ENCODE measurements at regions not wholly inside any gene's neighbourhood (a gene's known extent, or its start where the extent isn't known, plus 50 kb on each side); places are given as distances from the start of the nearest gene placed in this dataset.

DNA sequence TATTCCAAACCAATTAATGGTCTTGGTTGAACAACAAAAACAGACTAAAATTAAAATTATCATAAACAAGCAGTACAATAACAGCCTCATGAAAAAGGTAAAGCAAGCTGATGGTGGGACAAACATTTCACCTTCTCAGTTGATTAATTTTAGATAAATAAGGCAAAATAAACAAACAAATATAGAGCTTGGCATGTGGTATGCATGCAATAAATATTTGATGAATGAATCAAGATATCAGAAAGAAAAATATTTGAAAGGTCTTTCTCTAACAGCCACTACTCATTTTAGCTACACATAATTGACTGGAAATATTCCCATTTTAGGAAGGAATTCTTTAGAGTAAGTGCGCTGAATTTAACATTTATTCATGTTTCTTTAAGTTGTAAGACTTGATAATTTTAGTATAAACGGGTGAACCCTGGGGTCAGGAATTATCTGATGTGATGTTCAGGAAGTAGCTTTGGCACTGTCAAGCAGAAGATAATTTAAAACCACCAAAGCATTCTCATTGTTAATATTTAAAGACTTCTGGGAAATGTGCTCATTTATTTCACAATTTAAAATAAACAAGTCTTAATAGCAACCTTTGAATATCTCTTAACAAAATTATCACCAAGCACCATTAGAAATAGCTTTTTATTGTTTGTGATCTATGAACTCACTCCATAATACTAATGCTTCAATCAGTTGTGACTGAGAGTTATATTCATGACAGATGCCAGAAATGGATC, 372.3 kb upstream of the TGFBR2 start:
- Histone ChIP-seq H3K79me1 (replicated peaks; ENCODE audit: low read length, poor library complexity, severe bottlenecking) (no peaks in the 10 kb centered on the region), H2AFZ (ENCODE audit: low read depth, low read length) (no peak overlapping the region), H3K4me1 (ENCODE audit: control insufficient read depth, insufficient read depth, low read depth, low read length) (no peaks in the 10 kb centered on the region), H3K23ac (ENCODE audit: low read length in 2 of 2) (no peak overlapping the region), H2BK15ac (ENCODE audit: low read depth, poor library complexity, severe bottlenecking) (no peak overlapping the region), H3K4me2 (ENCODE audit: low read length, poor library complexity, severe bottlenecking) (no peak overlapping the region), H4K91ac (ENCODE audit: low read length) (no peak overlapping the region), H2BK5ac (ENCODE audit: low read depth, low read length, poor library complexity, severe bottlenecking) (no peak overlapping the region), H3K9ac (ENCODE audit: low read length) (no peak overlapping the region), H3K36me3 (ENCODE audit: control insufficient read depth in 1 of 2, insufficient read depth in 2 of 2, low read depth in 1 of 2, low read length in 2 of 2) (no peaks in the 10 kb centered on the region), H3K9me3 (ENCODE audit: control insufficient read depth, low read length) (peaks cover 9% of the 10 kb centered on the region), H2AK5ac (ENCODE audit: low read length, severe bottlenecking) (no peak overlapping the region), H2BK120ac (ENCODE audit: low read depth, low read length) (no peak overlapping the region), H3K4me3 (ENCODE audit: insufficient read depth in 1 of 2, low read depth in 1 of 2, low read length in 2 of 2) (no peak overlapping the region), H4K8ac (ENCODE audit: low read length) (no peak overlapping the region), H3K4ac (ENCODE audit: low read depth in 1 of 2, low read length in 2 of 2) (no peak overlapping the region), H3K14ac (ENCODE audit: low read length in 2 of 2) (no peak overlapping the region), H3K27me3 (ENCODE audit: control insufficient read depth in 1 of 2, insufficient read depth in 1 of 2, low read length in 2 of 2) (no peaks in the 10 kb centered on the region), H3K27ac (ENCODE audit: low read length, poor library complexity, severe bottlenecking) (no peak overlapping the region), H3K18ac (ENCODE audit: low read depth in 1 of 2, low read length in 2 of 2) (no peak overlapping the region), H2BK12ac (ENCODE audit: low read length in 2 of 2) (no peak overlapping the region)
- DNase-seq: no peak
- WGBS: 58% methylated on average over 2 of the region's 2 CpGs

GRCh38 chr3:30236011-30236410, 370.4 kb upstream of the TGFBR2 start:
- WGBS: no CpG with 5 or more reads among the region's 3 CpGs
- Histone ChIP-seq H3K4me2 (ENCODE audit: low read length, poor library complexity, severe bottlenecking) (no peak overlapping the region), H4K8ac (ENCODE audit: low read length) (no peak overlapping the region), H3K23ac (ENCODE audit: low read length in 2 of 2) (no peak overlapping the region), H3K14ac (ENCODE audit: low read length in 2 of 2) (no peak overlapping the region), H2BK120ac (ENCODE audit: low read depth, low read length) (no peak overlapping the region), H3K9me3 (ENCODE audit: control insufficient read depth, low read length) (peaks cover 9% of the 10 kb centered on the region), H3K4ac (ENCODE audit: low read depth in 1 of 2, low read length in 2 of 2) (no peak overlapping the region), H3K4me3 (ENCODE audit: insufficient read depth in 1 of 2, low read depth in 1 of 2, low read length in 2 of 2) (no peak overlapping the region), H2BK15ac (ENCODE audit: low read depth, poor library complexity, severe bottlenecking) (no peak overlapping the region), H2BK12ac (ENCODE audit: low read length in 2 of 2) (no peak overlapping the region), H2BK5ac (ENCODE audit: low read depth, low read length, poor library complexity, severe bottlenecking) (no peak overlapping the region), H3K4me1 (ENCODE audit: control insufficient read depth, insufficient read depth, low read depth, low read length) (no peaks in the 10 kb centered on the region), H3K9ac (ENCODE audit: low read length) (no peak overlapping the region), H4K91ac (ENCODE audit: low read length) (no peak overlapping the region), H2AFZ (ENCODE audit: low read depth, low read length) (no peak overlapping the region), H3K18ac (ENCODE audit: low read depth in 1 of 2, low read length in 2 of 2) (no peak overlapping the region), H3K27ac (ENCODE audit: low read length, poor library complexity, severe bottlenecking) (no peak overlapping the region), H3K79me1 (replicated peaks; ENCODE audit: low read length, poor library complexity, severe bottlenecking) (no peaks in the 10 kb centered on the region), H2AK5ac (ENCODE audit: low read length, severe bottlenecking) (no peak overlapping the region), H3K36me3 (ENCODE audit: control insufficient read depth in 1 of 2, insufficient read depth in 2 of 2, low read depth in 1 of 2, low read length in 2 of 2) (no peaks in the 10 kb centered on the region), H3K27me3 (ENCODE audit: control insufficient read depth in 1 of 2, insufficient read depth in 1 of 2, low read length in 2 of 2) (no peaks in the 10 kb centered on the region)
- no peak for DNase-seq

- Histone ChIP-seq H3K4ac (ENCODE audit: low read depth in 1 of 2, low read length in 2 of 2) (no peak overlapping the region), H4K91ac (ENCODE audit: low read length) (no peak overlapping the region), H3K23ac (ENCODE audit: low read length in 2 of 2) (no peak overlapping the region), H2BK12ac (ENCODE audit: low read length in 2 of 2) (peak overlapping the region in 1 of 2 experiments; percentile 39), H3K9ac (ENCODE audit: low read length) (no peak overlapping the region), H3K27me3 (ENCODE audit: control insufficient read depth in 1 of 2, insufficient read depth in 1 of 2, low read length in 2 of 2) (no peaks in the 10 kb centered on the region), H3K27ac (ENCODE audit: low read length, poor library complexity, severe bottlenecking) (no peak overlapping the region), H3K36me3 (ENCODE audit: control insufficient read depth in 1 of 2, insufficient read depth in 2 of 2, low read depth in 1 of 2, low read length in 2 of 2) (no peaks in the 10 kb centered on the region), H2BK5ac (ENCODE audit: low read depth, low read length, poor library complexity, severe bottlenecking) (no peak overlapping the region), H3K18ac (ENCODE audit: low read depth in 1 of 2, low read length in 2 of 2) (peak overlapping the region in 1 of 2 experiments; percentile 67), H3K79me1 (replicated peaks; ENCODE audit: low read length, poor library complexity, severe bottlenecking) (no peaks in the 10 kb centered on the region), H3K4me2 (ENCODE audit: low read length, poor library complexity, severe bottlenecking) (no peak overlapping the region), H2AK5ac (ENCODE audit: low read length, severe bottlenecking) (no peak overlapping the region), H3K4me3 (ENCODE audit: insufficient read depth in 1 of 2, low read depth in 1 of 2, low read length in 2 of 2) (no peak overlapping the region), H4K8ac (ENCODE audit: low read length) (no peak overlapping the region), H2BK15ac (ENCODE audit: low read depth, poor library complexity, severe bottlenecking) (no peak overlapping the region), H3K4me1 (ENCODE audit: control insufficient read depth, insufficient read depth, low read depth, low read length) (no peaks in the 10 kb centered on the region), H3K9me3 (ENCODE audit: control insufficient read depth, low read length) (peaks cover 9% of the 10 kb centered on the region), H3K14ac (ENCODE audit: low read length in 2 of 2) (no peak overlapping the region), H2AFZ (ENCODE audit: low read depth, low read length) (no peak overlapping the region), H2BK120ac (ENCODE audit: low read depth, low read length) (no peak overlapping the region)
- WGBS: 100% methylated on average over 3 of the region's 4 CpGs
- peak; percentile 61 for DNase-seq
Observed at GRCh38 chr3:30241721-30242120, 364.7 kb upstream of the TGFBR2 start.

DNA sequence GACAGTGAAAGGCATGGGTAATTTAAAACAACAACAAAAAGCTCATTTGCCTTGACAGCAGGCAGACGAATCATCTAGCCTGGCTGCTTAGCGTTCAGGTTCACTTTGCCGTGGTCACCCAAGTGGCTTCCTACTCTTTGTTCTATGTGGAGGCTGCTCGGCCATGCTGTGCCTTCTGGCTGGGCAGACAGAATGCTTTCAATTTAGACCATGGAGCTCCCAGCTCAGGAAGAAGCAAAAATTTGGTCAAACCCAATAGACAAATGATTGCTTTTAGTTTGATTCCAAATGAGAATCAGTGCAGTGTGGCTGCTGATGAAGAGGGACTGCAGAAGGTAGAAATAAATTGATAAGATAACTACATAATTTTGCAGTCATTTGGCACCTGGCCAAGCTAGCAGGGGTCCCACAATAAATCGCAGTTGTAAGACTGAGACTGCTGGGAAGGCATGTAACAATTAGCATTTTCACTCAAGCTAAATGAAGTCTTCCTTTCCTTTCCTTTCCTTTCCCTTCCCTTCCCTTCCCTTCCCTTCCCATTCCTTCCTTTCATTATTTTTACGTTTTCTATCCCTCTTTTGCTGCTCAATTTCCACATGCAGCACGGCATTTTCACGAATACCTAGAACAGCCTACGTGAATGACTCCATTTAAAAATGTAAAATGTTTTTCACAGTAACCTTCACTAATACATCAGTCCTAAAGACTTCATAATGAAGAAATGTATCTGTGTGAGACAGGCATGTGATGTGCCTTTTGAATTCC, 360.4 kb upstream of the TGFBR2 start:
- Histone ChIP-seq H3K14ac (ENCODE audit: low read length in 2 of 2) (no peak overlapping the region), H2BK15ac (ENCODE audit: low read depth, poor library complexity, severe bottlenecking) (no peak overlapping the region), H4K91ac (ENCODE audit: low read length) (no peak overlapping the region), H3K4me3 (ENCODE audit: insufficient read depth in 1 of 2, low read depth in 1 of 2, low read length in 2 of 2) (no peak overlapping the region), H3K4me2 (ENCODE audit: low read length, poor library complexity, severe bottlenecking) (no peak overlapping the region), H3K4me1 (ENCODE audit: control insufficient read depth, insufficient read depth, low read depth, low read length) (no peaks in the 10 kb centered on the region), H3K18ac (ENCODE audit: low read depth in 1 of 2, low read length in 2 of 2) (no peak overlapping the region), H3K79me1 (replicated peaks; ENCODE audit: low read length, poor library complexity, severe bottlenecking) (no peaks in the 10 kb centered on the region), H2BK5ac (ENCODE audit: low read depth, low read length, poor library complexity, severe bottlenecking) (no peak overlapping the region), H3K27ac (ENCODE audit: low read length, poor library complexity, severe bottlenecking) (no peak overlapping the region), H3K36me3 (ENCODE audit: control insufficient read depth in 1 of 2, insufficient read depth in 2 of 2, low read depth in 1 of 2, low read length in 2 of 2) (no peaks in the 10 kb centered on the region), H4K8ac (ENCODE audit: low read length) (no peak overlapping the region), H3K27me3 (ENCODE audit: control insufficient read depth in 1 of 2, insufficient read depth in 1 of 2, low read length in 2 of 2) (no peaks in the 10 kb centered on the region), H3K4ac (ENCODE audit: low read depth in 1 of 2, low read length in 2 of 2) (no peak overlapping the region), H3K23ac (ENCODE audit: low read length in 2 of 2) (no peak overlapping the region), H2BK12ac (ENCODE audit: low read length in 2 of 2) (peak overlapping the region in 1 of 2 experiments; percentile 48), H2AFZ (ENCODE audit: low read depth, low read length) (no peak overlapping the region), H2BK120ac (ENCODE audit: low read depth, low read length) (peak overlapping the region; percentile 57), H2AK5ac (ENCODE audit: low read length, severe bottlenecking) (no peak overlapping the region), H3K9ac (ENCODE audit: low read length) (no peak overlapping the region), H3K9me3 (ENCODE audit: control insufficient read depth, low read length) (no peaks in the 10 kb centered on the region)
- DNase-seq: no peak
- whole genome bisulfite sequencing: 76% methylated on average over 9 of the region's 9 CpGs
